ENCODE measurements at regions not wholly inside any gene's neighbourhood (a gene's known extent, or its start where the extent isn't known, plus 50 kb on each side); places are given as distances from the start of the nearest gene placed in this dataset.

DNA sequence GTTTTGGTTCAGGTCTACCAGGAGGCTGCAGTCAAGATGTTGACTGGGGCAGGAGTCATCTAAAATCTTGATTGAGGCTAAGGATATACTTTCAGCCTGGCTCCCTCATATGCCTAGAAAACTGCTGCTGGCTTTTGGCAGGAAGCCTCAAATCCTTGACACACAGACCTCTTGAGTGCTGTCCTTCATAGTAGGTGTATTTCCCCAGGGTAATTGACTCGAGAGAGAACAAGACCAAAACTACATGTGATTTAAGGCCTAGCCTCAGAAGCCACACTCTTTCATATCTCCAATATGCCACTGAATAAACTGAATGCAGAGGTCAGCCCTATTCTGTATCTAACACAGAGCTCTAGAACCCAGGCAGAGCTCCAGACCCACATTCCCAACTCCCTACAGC lies 402.3 kb upstream of the ADAMTS16 start:
- Histone ChIP-seq H3K27me3 (no peaks in the 10 kb centered on the region), H3K36me3 (no peaks in the 10 kb centered on the region), H3K4me3 (no peak overlapping the region), H3K27ac (no peak overlapping the region), H3K9me3 (no peaks in the 10 kb centered on the region), H3K4me1 (no peaks in the 10 kb centered on the region)
- TF ChIP-seq EP300 (IDR thresholded peaks at IDR 0.05) (no peak), POLR2AphosphoS5 (IDR thresholded peaks at IDR 0.05) (no peak)
- 27 to 43% methylated on average over 1 of the region's 1 CpG for WGBS, 2 donors
- ATAC-seq (ENCODE audit: low FRiP score in 2 of 2) (no peak), DNase-seq (peak in 1 of 2 donors; percentile 60)

DNA sequence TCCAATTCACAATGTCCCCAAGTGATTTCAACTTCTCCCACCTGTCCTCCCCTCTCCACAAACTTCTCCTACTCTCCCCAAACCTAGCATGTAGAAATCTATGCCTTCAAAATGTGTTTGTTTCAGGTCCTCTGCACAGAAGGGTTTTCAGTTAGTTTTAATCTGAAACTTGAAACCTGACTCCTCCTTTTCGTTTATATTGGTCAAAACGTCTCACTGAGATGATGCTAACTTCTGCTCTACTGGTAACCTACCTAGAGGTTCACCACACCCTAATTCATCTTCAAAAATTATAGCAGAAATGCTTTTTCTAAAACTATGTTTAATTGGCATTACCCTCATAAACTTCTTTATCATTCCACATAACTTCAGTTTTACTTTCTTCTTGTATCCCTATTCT lies 401.8 kb upstream of the ADAMTS16 start:
- DNase-seq, result no peak
- H3K9me3 ChIP-seq, result no peaks in the 10 kb centered on the region
- no peaks in the 10 kb centered on the region for H3K4me1 ChIP-seq
- WGBS, 2 donors, result 52% methylated on average over 2 of the region's 2 CpGs
- no peak for TF ChIP-seq POLR2A (IDR thresholded peaks at IDR 0.05)
- H3K4me3 ChIP-seq, result no peak overlapping the region
- ATAC-seq (ENCODE audit: low FRiP score in 2 of 2), result no peak
- H3K27ac ChIP-seq, result no peak overlapping the region
- no peaks in the 10 kb centered on the region for H3K27me3 ChIP-seq
- H3K36me3 ChIP-seq, result no peaks in the 10 kb centered on the region

DNA sequence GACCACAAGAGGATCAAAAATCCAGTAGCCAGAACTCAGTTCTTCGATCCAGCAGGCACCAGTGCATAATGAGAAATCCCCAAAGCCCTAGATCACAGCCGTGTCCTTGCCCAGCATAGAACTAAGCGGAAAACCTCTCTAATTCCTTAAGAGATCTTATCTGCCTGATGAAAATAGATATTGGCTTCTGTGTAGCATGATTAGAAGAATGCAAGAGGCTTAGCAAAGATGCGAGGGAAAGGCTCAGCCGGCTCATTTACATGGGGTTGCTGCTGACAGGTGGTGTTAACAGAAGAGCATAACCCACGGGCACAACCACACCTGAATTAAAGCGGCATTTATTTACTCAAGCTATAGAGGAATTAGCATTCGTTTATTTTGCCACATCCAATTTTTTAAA lies 400.0 kb upstream of the ADAMTS16 start:
- ATAC-seq (ENCODE audit: low FRiP score in 2 of 2) (no peak), DNase-seq (no peak)
- Histone ChIP-seq H3K9me3 (no peaks in the 10 kb centered on the region), H3K27ac (no peak overlapping the region), H3K36me3 (no peaks in the 10 kb centered on the region), H3K27me3 (no peaks in the 10 kb centered on the region), H3K4me3 (no peak overlapping the region), H3K4me1 (no peaks in the 10 kb centered on the region)
- WGBS, 2 donors, result 48 to 51% methylated on average over 8 of the region's 8 CpGs
- TF ChIP-seq EP300 (IDR thresholded peaks at IDR 0.05), result no peak
- no peak for TF ChIP-seq POLR2AphosphoS5 (IDR thresholded peaks at IDR 0.05)
- TF ChIP-seq POLR2A (IDR thresholded peaks at IDR 0.05), result no peak
- no peak for TF ChIP-seq CTCF (IDR thresholded peaks at IDR 0.05)

DNA sequence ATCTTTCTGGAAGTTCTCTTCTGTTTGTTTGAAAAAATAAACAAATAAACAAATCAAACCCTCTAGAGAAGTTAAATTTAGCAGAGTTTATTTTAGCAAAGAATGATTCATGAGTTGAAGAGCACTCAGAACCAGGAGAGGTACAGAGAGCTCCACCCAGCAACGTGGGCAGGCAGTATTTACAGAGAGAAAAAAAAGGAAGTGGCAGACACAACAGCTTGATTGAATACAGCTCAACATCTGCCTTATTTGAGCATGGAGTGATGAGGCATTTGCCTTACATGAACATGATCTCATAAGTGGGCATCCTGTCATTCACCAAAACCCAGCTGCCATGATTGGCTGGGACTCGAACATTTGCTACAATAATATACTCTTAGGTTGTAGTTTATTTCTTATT lies 381.6 kb upstream of the ADAMTS16 start:
- H3K4me3 ChIP-seq, result no peak overlapping the region
- DNase-seq (peak in 1 of 2 donors; percentile 43), ATAC-seq (ENCODE audit: low FRiP score in 2 of 2) (peak in 1 of 2 donors; percentile 77)
- no peaks in the 10 kb centered on the region for H3K27me3 ChIP-seq
- TF ChIP-seq POLR2A (IDR thresholded peaks at IDR 0.05) (no peak), EP300 (IDR thresholded peaks at IDR 0.05) (peak in 1 of 4 donors; percentile 32)
- WGBS, 2 donors, result 37 to 46% methylated on average over 2 of the region's 2 CpGs
- H3K9me3 ChIP-seq, result no peaks in the 10 kb centered on the region
- no peaks in the 10 kb centered on the region for H3K36me3 ChIP-seq
- no peaks in the 10 kb centered on the region for H3K4me1 ChIP-seq
- no peak overlapping the region for H3K27ac ChIP-seq

DNA sequence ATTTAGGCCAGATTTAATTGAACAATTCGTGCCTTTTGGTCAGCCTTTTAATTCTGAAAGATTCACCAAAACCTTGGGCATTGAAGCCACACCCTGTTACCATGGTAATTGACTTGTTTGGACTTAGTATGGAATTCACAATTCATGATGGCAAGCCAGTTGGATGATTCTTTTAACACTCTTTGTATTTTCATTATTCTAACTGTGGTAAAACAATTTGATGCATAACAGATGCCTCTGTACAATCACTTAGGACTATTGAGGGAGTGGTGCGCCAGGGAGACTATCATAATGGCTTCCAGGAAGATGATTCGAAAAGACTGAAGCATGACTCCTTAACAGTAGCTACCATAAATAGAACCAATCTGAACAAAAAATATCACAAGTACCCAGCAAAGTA lies 381.1 kb upstream of the ADAMTS16 start:
- ATAC-seq (ENCODE audit: low FRiP score in 2 of 2), result no peak
- H3K4me3 ChIP-seq, result no peak overlapping the region
- no peak for TF ChIP-seq POLR2A (IDR thresholded peaks at IDR 0.05)
- no peak for TF ChIP-seq POLR2AphosphoS5 (IDR thresholded peaks at IDR 0.05)
- no peak for TF ChIP-seq CTCF (IDR thresholded peaks at IDR 0.05)
- TF ChIP-seq EP300 (IDR thresholded peaks at IDR 0.05), result no peak
- no peaks in the 10 kb centered on the region for H3K36me3 ChIP-seq
- DNase-seq, result no peak
- no peaks in the 10 kb centered on the region for H3K9me3 ChIP-seq
- no peaks in the 10 kb centered on the region for H3K4me1 ChIP-seq
- no peaks in the 10 kb centered on the region for H3K27me3 ChIP-seq
- no peak overlapping the region for H3K27ac ChIP-seq
- WGBS, 2 donors, result 79 to 86% methylated on average over 3 of the region's 3 CpGs

DNA sequence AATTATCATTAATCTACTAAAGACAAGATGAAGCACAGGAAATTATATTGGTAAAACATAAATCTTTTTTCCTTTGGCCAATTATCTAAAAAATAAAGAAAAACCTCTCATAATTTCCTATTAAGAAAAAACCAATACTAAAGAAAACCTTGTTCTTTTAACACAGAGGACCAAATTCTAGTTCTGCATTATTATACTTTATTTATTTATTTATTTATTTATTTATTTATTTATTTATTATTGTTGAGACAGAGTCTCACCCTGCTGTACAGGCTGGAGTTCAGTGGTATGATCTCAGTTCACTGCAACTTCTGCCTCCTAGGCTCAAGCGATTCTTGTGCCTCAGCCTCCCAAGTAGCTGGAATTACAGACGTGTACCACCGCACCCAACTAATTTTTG lies 377.8 kb upstream of the ADAMTS16 start:
- 93% methylated on average over 3 of the region's 3 CpGs for WGBS, 2 donors
- DNase-seq (no peak), ATAC-seq (ENCODE audit: low FRiP score in 2 of 2) (no peak)
- Histone ChIP-seq H3K27ac (no peak overlapping the region), H3K27me3 (no peaks in the 10 kb centered on the region), H3K36me3 (no peaks in the 10 kb centered on the region), H3K4me1 (no peaks in the 10 kb centered on the region), H3K9me3 (no peaks in the 10 kb centered on the region), H3K4me3 (no peak overlapping the region)
- TF ChIP-seq CTCF (IDR thresholded peaks at IDR 0.05) (no peak), POLR2AphosphoS5 (IDR thresholded peaks at IDR 0.05) (no peak), EP300 (IDR thresholded peaks at IDR 0.05) (no peak), POLR2A (IDR thresholded peaks at IDR 0.05) (no peak)
